LoVo (cell line): ENCODE measurements at regions not wholly inside any gene's neighbourhood (a gene's known extent, or its start where the extent isn't known, plus 50 kb on each side); places are given as distances from the start of the nearest gene placed in this dataset.
"Not testable (repeated sequence)": the region's sequence is repeated elsewhere in the genome, so short reads cannot be mapped to it uniquely, and the experiment has no call there.

Source experiments
- DNase-seq: peaks from one replicate; pipeline ENCODE4 v3.0.0-alpha.2; 2016; ENCODE audit warnings: low spot score

GRCh38 chr5:40353442-40353841, 326.3 kb upstream of the PTGER4 start:
- DNase-seq: no peak

- DNase-seq: no peak
Observed at GRCh38 chr5:40347981-40348725, 331.6 kb upstream of the PTGER4 start.

GRCh38 chr5:40346901-40347300, 332.8 kb upstream of the PTGER4 start:
- DNase-seq: no peak

GRCh38 chr5:40338434-40338833, 341.3 kb upstream of the PTGER4 start:
- not testable (repeated sequence) for DNase-seq

DNA sequence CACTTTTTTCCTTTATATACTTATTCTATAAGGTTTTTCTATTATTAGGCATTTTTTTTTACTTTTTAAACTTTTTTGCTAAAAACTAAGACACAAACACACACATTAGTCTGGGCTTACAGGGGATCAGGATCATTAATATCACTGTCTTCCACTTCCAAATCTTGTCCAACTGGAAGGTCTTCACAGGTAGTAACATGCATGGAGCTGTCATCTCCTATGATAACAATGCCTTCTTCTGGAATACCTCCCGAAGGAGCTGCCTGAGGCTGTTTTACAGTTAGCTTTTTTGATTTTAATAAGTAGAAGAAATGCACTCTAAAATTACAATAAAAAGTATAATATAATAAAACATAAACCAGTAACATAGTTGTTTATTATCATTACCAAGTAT, 345.5 kb upstream of the PTGER4 start:
- no peak for DNase-seq

- no peak for DNase-seq
Observed at GRCh38 chr5:40333459-40334241, 346.1 kb upstream of the PTGER4 start.

DNA sequence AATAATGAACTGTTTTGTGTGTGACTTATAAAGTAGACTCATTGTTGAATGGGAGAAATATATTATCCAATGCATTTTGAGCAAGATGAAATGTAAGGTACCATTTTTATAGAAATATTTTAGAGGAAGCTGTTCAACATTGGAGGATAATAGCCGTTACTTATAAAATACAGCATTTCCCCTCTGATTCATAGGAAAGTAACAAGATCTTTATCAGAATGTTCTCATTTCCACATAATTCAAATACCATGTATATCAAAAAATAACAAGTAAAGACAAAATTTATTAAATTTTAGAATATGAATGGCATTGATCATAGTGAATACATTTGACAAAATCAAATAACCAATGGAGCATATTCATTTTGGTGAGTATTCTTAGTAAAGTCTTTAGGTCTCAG, 346.7 kb upstream of the PTGER4 start:
- no peak for DNase-seq

DNA sequence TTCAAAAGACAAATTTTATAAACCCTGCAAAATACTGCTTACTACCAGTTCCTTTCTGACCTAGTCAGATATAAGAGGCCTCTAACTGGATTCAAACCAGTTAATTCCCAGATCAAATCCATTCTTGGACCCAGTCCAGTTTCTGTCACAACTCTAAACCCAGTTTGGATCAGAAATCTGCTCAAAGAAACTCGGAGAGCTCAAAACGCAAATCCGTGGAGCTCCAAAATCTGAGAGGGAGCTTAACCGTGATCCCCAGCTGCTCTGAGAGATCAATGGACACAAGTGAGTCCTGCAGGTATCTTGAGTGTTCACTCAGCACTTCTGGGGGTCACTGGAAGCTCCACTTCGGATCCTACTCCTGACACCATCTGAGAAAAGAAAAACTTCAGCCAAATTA, 348.1 kb upstream of the PTGER4 start:
- DNase-seq: no peak

- no peak for DNase-seq
Observed at GRCh38 chr5:40321514-40321913, 358.2 kb upstream of the PTGER4 start.

DNA sequence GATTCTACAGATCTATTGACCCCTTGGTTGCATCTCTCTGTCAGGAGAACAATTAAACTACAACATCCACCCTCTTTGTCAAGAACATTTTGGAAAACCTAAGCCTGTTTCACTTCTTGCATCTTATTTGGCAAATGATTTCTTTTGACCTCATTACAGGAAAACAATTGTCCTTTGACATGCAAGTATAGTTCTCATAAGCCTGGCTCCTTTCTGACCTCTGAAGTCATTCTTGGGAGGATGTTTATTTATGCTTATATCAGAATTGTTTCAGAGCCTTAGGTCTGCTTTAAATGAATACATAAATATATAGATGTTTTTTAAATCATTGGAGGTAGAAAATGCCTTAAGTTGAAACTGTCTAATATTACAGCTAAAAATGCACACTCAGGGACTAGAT, 361.3 kb upstream of the PTGER4 start:
- DNase-seq: no peak

GRCh38 chr5:40317023-40317422, 362.7 kb upstream of the PTGER4 start:
- no peak for DNase-seq

- no peak for DNase-seq
Observed at GRCh38 chr5:40315126-40315525, 364.6 kb upstream of the PTGER4 start.

DNA sequence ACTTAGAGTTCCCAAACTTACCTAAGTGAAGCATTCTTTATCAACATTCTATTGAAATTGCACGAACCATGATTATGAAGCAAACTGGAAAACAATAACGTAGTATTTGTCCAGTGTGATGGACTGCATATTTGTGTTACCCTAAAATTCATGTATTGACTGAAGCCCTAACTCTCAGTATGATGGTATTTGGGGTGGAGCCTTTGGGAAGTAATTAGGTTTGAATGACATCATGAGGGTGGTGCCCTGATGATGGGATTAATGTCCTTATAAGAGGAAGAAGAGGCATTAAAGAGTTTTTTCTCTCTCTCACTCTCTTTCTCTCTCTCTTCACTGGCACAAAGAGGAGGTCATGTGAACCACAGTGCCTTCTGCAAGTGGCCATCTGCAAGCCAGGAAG, 365.4 kb upstream of the PTGER4 start:
- no peak for DNase-seq

DNA sequence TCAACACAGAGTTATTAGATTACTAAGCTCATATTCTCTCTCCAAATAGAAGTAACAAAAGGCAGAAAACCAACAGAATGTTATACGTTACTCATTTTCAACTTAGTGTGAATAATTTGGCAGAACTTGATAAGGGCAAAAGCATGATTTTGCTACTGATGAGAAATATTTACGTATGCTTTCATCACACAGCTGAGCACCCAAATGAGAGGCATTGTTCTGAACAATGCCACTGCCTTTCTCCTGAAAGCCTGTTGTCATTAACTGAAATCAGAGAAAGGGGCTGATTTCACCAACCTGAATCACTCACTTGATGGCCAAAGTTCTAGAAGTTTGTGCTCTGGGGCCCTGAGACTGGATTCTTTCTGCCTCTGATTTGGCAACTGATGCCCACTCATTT, 367.5 kb upstream of the PTGER4 start:
- no peak for DNase-seq

DNA sequence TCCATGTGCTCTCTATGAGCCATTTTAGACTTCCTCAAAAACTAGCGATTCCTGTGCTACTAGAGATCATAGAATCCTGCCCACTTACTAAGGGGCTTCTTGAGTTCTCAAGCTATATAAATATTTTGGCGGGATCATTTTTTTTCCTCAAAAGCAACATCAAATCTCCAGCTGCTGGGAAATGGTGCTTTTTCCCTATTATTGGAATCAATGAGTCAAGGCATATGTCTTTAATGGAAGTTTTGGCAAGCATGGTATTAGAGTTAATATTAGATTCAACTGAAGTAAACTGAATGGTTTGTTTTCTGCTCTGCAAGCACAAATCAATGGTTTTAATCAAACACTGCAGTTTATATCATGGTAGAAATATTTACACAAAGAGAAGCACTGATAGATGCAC, 369.9 kb upstream of the PTGER4 start:
- no peak for DNase-seq

GRCh38 chr5:40308867-40309266, 370.8 kb upstream of the PTGER4 start:
- DNase-seq: no peak

DNA sequence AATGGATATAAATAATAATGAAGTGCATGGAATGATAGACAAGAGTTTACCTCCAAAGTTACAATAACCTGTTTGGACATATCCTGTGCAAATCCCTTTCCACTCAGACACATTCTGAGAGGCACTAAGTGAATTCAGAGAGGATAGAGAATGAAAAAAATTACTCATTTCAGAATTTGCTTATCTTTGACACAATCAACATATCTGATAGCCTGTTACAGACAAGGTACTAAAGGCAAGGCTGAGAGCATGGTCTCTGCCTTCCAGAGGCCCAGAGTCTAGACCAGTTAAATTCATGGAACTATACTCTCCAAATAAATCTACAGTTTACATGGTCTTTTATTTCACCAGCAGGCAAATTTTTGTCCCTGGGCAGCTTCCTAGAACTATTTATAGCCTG, 371.8 kb upstream of the PTGER4 start:
- DNase-seq: no peak

DNA sequence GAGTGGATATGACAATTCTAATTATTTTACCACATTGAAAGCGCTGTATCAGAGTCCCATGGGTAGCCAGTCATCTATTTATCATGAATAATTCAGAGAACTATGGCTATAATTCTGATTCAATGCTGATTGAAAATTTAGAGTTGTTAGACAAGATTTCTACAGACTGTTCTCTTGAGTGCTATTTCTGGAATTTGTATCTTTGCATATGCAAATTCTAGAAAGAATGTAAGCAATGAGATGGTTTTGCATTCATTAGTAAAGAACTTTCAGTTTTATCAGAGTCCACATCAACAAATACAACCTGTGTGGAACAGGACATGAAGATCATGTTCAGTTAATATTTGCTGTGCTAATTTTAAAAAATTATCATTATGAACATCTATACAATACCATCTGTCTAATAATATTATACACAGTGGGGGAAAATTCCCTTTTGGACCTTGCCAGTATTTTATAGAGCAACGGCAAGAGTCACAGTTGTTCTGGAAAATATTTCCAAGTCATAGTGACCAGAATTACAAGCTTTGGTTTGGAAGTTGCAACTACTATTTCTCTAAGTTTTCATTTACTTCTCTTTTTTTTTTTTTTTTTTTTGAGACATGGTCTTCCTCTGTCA, 372.7 kb upstream of the PTGER4 start:
- DNase-seq: no peak

DNA sequence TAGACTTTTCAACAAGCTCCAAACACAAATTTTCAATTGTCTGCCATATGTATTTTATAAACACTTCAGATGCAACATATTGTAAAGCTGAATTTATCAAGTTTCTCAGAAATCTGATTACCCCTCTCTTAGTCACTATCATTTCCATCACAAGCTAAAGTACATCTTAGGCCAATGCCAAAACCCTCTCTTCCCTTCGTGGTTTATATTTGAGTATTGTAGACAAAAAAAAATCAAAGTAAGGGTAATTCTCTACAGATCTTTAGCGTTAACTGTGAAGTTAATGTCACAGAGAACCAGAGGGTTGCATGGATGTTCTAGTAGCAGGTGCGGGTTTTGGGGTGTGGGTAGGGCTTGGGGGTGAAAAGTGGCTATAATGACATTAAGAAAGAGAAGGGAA, 387.7 kb upstream of the PTGER4 start:
- DNase-seq: no peak

DNA sequence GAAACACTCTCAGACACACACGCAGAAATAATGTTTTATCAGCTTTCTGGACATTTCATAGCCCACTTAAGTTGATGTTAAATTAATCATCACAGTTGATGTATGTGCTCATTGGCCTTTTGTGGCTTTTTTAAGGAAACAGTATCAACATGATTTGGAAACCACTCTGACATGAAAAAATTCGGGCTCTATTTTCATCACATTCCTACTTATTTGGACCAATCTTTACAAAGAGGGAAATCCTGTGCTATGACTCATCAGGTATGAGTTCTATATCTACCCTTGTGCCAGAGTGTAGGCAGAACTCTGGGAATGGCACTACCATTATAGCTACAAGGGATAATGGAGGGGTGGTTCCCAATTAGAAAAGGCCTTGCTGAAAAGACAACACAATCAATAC, 388.4 kb upstream of the PTGER4 start:
- DNase-seq: no peak

DNA sequence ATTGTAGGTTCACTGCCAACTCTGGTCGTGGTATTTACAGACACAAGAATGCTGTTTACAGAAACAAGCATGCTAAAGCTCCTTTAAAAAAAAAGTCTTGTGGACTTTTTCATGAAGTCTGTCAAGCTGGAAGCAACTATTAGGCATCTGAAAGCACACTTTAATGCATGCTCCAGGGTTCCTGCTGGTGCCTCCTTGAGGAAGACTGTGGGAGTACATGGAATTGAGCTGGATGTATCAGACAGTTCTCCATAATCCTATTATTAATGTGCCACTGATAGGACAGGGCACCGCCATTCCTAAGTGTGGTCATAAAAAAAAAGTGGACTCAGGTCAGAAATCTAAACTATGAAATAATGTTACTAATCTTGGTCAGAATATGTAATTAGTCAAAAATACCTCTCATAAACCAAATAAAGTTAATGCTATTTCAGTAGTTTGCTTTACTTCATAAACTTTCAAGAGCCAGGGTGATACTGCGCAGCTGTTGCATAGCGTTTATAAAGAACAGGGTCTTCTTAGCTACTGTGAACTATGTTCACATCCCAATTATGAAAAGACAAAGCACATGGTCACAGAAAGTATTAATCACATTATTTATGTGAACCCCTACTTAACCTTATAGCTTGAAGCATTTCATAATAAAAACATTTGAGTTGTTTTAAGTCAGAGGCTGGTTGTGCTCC, 390.8 kb upstream of the PTGER4 start:
- no peak for DNase-seq

- no peak for DNase-seq
Observed at GRCh38 chr5:40284863-40285262, 394.9 kb upstream of the PTGER4 start.

GRCh38 chr5:40278881-40279280, 400.8 kb upstream of the PTGER4 start:
- DNase-seq: no peak
